Activated T-helper 9 cell treated with anti-CD3 and anti-CD28 coated beads, Interleukin-2, amount 50 U/mL, for 16 hours (primary cell): ENCODE measurements at regions not wholly inside any gene's neighbourhood (a gene's known extent, or its start where the extent isn't known, plus 50 kb on each side); places are given as distances from the start of the nearest gene placed in this dataset.

Experiments used
- DNase-seq: peaks from one replicate; pipeline ENCODE4 v3.0.0-alpha.2; 2020; ENCODE audit warnings: low read depth

- no peak for DNase-seq
Observed at GRCh38 chr9:89655990-89656657, 51.3 kb downstream of the GADD45G start.

GRCh38 chr9:89657295-89657694 is 52.5 kb downstream of the GADD45G start:
- no peak for DNase-seq

- DNase-seq: no peak
Observed at GRCh38 chr9:89657765-89658164, 53.0 kb downstream of the GADD45G start.

GRCh38 chr9:89658401-89658800 is 53.6 kb downstream of the GADD45G start:
- no peak for DNase-seq

GRCh38 chr9:89658931-89659330 is 54.1 kb downstream of the GADD45G start:
- no peak for DNase-seq

GRCh38 chr9:89659473-89659872 is 54.7 kb downstream of the GADD45G start:
- no peak for DNase-seq

- no peak for DNase-seq
Observed at GRCh38 chr9:89659891-89660685, 55.3 kb downstream of the GADD45G start.

GRCh38 chr9:89661391-89661949 is 56.7 kb downstream of the GADD45G start:
- no peak for DNase-seq

- no peak for DNase-seq
Observed at GRCh38 chr9:89661956-89662717, 57.3 kb downstream of the GADD45G start.

- no peak for DNase-seq
Observed at GRCh38 chr9:89662718-89663613, 58.2 kb downstream of the GADD45G start.

- no peak for DNase-seq
Observed at GRCh38 chr9:89663614-89663970, 58.8 kb downstream of the GADD45G start.

- DNase-seq: no peak
Observed at GRCh38 chr9:89664010-89664409, 59.2 kb downstream of the GADD45G start.

GRCh38 chr9:89664896-89665329 is 60.1 kb downstream of the GADD45G start:
- no peak for DNase-seq

- DNase-seq: no peak
Observed at GRCh38 chr9:89666364-89666763, 61.6 kb downstream of the GADD45G start.

GRCh38 chr9:89666950-89667349 is 62.1 kb downstream of the GADD45G start:
- DNase-seq: no peak

GRCh38 chr9:89667726-89668125 is 62.9 kb downstream of the GADD45G start:
- DNase-seq: no peak

- DNase-seq: no peak
Observed at GRCh38 chr9:89668216-89668865, 63.5 kb downstream of the GADD45G start.

GRCh38 chr9:89668866-89669246 is 64.0 kb downstream of the GADD45G start:
- DNase-seq: no peak

- DNase-seq: no peak
Observed at GRCh38 chr9:89669361-89669842, 64.6 kb downstream of the GADD45G start.

- DNase-seq: no peak
Observed at GRCh38 chr9:89670114-89670513, 65.3 kb downstream of the GADD45G start.
